Neural progenitor cell (in vitro differentiated cells): ENCODE measurements at regions not wholly inside any gene's neighbourhood (a gene's known extent, or its start where the extent isn't known, plus 50 kb on each side); places are given as distances from the start of the nearest gene placed in this dataset.

Source experiments
- CTCF ChIP-seq: fragments of 200-600 bp; sonication (generic); IDR thresholded peaks from 2 replicates; pipeline ENCODE4 v1.5.1; 2017; ENCODE audit warnings: antibody characterized with exemption, mild to moderate bottlenecking
- EZH2phosphoT487 ChIP-seq: fragments of 200-600 bp; sonication (generic); IDR thresholded peaks from 2 replicates; pipeline ENCODE4 v1.6.1; 2017; ENCODE audit warnings: antibody characterized with exemption

DNA sequence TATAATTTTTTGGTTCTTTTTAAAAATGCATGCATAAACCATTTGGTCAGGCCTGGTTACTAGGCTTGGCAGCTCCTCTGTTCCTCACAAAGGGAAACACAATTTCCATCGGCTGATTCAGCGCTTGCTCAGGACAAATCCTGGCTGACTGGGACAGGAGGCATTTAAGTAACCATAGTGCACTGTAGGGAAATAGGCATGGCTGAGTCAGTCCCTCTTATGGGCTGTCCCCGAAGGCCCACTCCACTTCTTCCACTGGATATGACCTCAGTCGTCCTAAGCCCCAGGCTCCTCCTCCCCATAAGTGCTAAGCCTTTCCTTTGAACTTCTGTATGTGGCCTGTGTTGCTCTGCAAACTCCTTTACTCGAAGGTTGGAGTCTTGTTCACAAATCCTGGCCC is 71.2 kb upstream of the GLIS3 start:
- TF ChIP-seq CTCF = no peak
- TF ChIP-seq EZH2phosphoT487 = no peak
